ENCODE measurements at regions not wholly inside any gene's neighbourhood (a gene's known extent, or its start where the extent isn't known, plus 50 kb on each side); places are given as distances from the start of the nearest gene placed in this dataset.

- Mint-ChIP-seq H3K9me3 (ENCODE audit: unreplicated experiment) (no peaks in the 10 kb centered on the region), H3K36me3 (ENCODE audit: low read depth, unreplicated experiment) (no peaks in the 10 kb centered on the region)
These were observed 388.2 kb downstream of the SPATA31D1 start for GRCh38 chr9:82376677-82377232.

GRCh38 chr9:82382887-82383616 is 394.5 kb downstream of the SPATA31D1 start:
- Mint-ChIP-seq H3K27ac (ENCODE audit: unreplicated experiment) (no peak overlapping the region), H3K27me3 (ENCODE audit: unreplicated experiment) (no peaks in the 10 kb centered on the region), H3K9me3 (ENCODE audit: unreplicated experiment) (no peaks in the 10 kb centered on the region), H3K36me3 (ENCODE audit: low read depth, unreplicated experiment) (no peaks in the 10 kb centered on the region), H3K4me3 (ENCODE audit: unreplicated experiment) (no peak overlapping the region), H3K4me1 (ENCODE audit: unreplicated experiment) (no peaks in the 10 kb centered on the region)
- DNase-seq (ENCODE audit: low spot score): no peak
- no peak for TF ChIP-seq CTCF (IDR thresholded peaks at IDR 0.05; ENCODE audit: unreplicated experiment)

More at GRCh38 chr9:82376677-82377232, 388.2 kb downstream of the SPATA31D1 start:
- H3K27me3 Mint-ChIP-seq (ENCODE audit: unreplicated experiment): no peaks in the 10 kb centered on the region
- no peak for TF ChIP-seq CTCF (IDR thresholded peaks at IDR 0.05; ENCODE audit: unreplicated experiment)
- H3K27ac Mint-ChIP-seq (ENCODE audit: unreplicated experiment): no peak overlapping the region
- DNase-seq (ENCODE audit: low spot score): no peak
- no peak overlapping the region for H3K4me3 Mint-ChIP-seq (ENCODE audit: unreplicated experiment)
- no peaks in the 10 kb centered on the region for H3K4me1 Mint-ChIP-seq (ENCODE audit: unreplicated experiment)

GRCh38 chr9:82385633-82386032 is 397.1 kb downstream of the SPATA31D1 start:
- Mint-ChIP-seq H3K27me3 (ENCODE audit: unreplicated experiment) (no peaks in the 10 kb centered on the region), H3K36me3 (ENCODE audit: low read depth, unreplicated experiment) (no peaks in the 10 kb centered on the region), H3K27ac (ENCODE audit: unreplicated experiment) (no peak overlapping the region), H3K9me3 (ENCODE audit: unreplicated experiment) (no peaks in the 10 kb centered on the region), H3K4me3 (ENCODE audit: unreplicated experiment) (no peak overlapping the region), H3K4me1 (ENCODE audit: unreplicated experiment) (no peaks in the 10 kb centered on the region)
- DNase-seq (ENCODE audit: low spot score): no peak
- no peak for TF ChIP-seq CTCF (IDR thresholded peaks at IDR 0.05; ENCODE audit: unreplicated experiment)

- no peak for TF ChIP-seq CTCF (IDR thresholded peaks at IDR 0.05; ENCODE audit: unreplicated experiment)
- Mint-ChIP-seq H3K4me3 (ENCODE audit: unreplicated experiment) (no peak overlapping the region), H3K9me3 (ENCODE audit: unreplicated experiment) (no peaks in the 10 kb centered on the region), H3K27ac (ENCODE audit: unreplicated experiment) (no peak overlapping the region), H3K27me3 (ENCODE audit: unreplicated experiment) (peaks cover 1% of the 10 kb centered on the region), H3K4me1 (ENCODE audit: unreplicated experiment) (no peaks in the 10 kb centered on the region), H3K36me3 (ENCODE audit: low read depth, unreplicated experiment) (no peaks in the 10 kb centered on the region)
- DNase-seq (ENCODE audit: low spot score): no peak
These were observed 409.0 kb downstream of the SPATA31D1 start for GRCh38 chr9:82397534-82397933.

GRCh38 chr9:82404196-82404870 is 415.8 kb downstream of the SPATA31D1 start:
- Mint-ChIP-seq H3K27ac (ENCODE audit: unreplicated experiment) (no peak overlapping the region), H3K27me3 (ENCODE audit: unreplicated experiment) (no peaks in the 10 kb centered on the region), H3K9me3 (ENCODE audit: unreplicated experiment) (no peaks in the 10 kb centered on the region), H3K4me3 (ENCODE audit: unreplicated experiment) (no peak overlapping the region), H3K4me1 (ENCODE audit: unreplicated experiment) (no peaks in the 10 kb centered on the region), H3K36me3 (ENCODE audit: low read depth, unreplicated experiment) (no peaks in the 10 kb centered on the region)
- TF ChIP-seq CTCF (IDR thresholded peaks at IDR 0.05; ENCODE audit: unreplicated experiment): no peak
- no peak for DNase-seq (ENCODE audit: low spot score)

Measured in endothelial cell (in vitro differentiated cells).